Memory B cell (primary cell): ENCODE measurements at regions not wholly inside any gene's neighbourhood (a gene's known extent, or its start where the extent isn't known, plus 50 kb on each side); places are given as distances from the start of the nearest gene placed in this dataset.

Source experiments
- ATAC-seq: fragments of 150-1000 bp; cut with Tn5 transposase; 2 replicates; pipeline ENCODE4 v1.10.0; 2021; ENCODE audit warnings: low read depth, mild to moderate bottlenecking, moderate library complexity
- DNase-seq, 2 donors: peaks; one replicate each; pipeline ENCODE4 v3.0.0; 2022; ENCODE audit warnings: low spot score in 2 of 2
- H3K27ac Mint-ChIP-seq: one replicate; pipeline ENCODE4 v1.8.0; 2022; ENCODE audit warnings: mild to moderate bottlenecking, moderate library complexity, mixed read lengths
- H3K27me3 Mint-ChIP-seq: one replicate; pipeline ENCODE4 v1.8.0; 2022; ENCODE audit warnings: mixed read lengths
- H3K36me3 Mint-ChIP-seq: one replicate; pipeline ENCODE4 v1.8.0; 2022; ENCODE audit warnings: mild to moderate bottlenecking, mixed read lengths
- H3K4me1 Mint-ChIP-seq: one replicate; pipeline ENCODE4 v1.8.0; 2022; ENCODE audit warnings: mixed read lengths
- H3K4me3 Mint-ChIP-seq: one replicate; pipeline ENCODE4 v1.8.0; 2022; ENCODE audit warnings: mild to moderate bottlenecking, moderate library complexity, mixed read lengths
- H3K9me3 Mint-ChIP-seq: one replicate; pipeline ENCODE4 v1.8.0; 2022; ENCODE audit warnings: mixed read lengths

DNA sequence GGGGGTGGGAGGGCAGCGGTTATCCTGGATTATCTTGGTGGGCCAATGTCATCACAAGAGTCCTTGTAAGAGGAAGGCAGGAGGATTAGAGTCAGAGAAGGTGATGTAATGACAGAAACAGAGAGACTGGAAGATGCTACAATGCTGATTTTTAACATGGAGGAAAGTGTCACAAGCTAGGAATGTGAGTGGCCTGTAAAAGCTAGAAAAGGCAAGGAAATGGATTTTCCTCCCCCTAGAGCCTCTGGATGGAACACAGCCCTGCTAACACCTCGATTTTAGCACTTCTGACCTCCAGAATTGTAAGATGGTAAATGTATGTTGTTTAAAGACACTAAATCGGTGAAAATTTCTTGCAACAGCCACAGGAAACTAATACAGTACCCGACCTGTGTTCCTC is 109.3 kb downstream of the MN1 start:
- H3K27ac Mint-ChIP-seq: no peak overlapping the region
- ATAC-seq (no peak), DNase-seq (no peak)
- H3K4me3 Mint-ChIP-seq: no peak overlapping the region
- H3K36me3 Mint-ChIP-seq: no peaks in the 10 kb centered on the region
- H3K4me1 Mint-ChIP-seq: no peaks in the 10 kb centered on the region
- H3K27me3 Mint-ChIP-seq: peaks cover 7% of the 10 kb centered on the region
- peaks cover 6% of the 10 kb centered on the region for H3K9me3 Mint-ChIP-seq

DNA sequence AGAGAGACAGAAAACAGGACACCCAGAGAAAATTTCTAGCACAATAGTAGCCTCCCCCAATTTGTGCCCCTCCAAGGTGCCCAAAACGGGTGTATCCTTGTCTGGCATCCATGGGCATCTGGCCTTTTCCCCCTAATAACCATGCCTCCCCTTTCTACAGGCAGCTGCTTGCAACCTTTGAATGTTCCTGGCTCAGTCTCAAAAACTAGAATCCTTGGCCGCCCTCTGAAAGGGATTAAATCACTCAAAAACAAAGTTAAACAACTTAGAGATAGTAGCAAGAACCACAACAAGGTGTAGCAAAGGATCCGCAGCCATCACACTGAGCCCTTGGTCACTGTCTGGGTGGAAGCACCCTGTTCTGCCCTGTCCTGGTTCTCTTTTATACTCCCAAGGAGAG is 105.6 kb downstream of the MN1 start:
- Mint-ChIP-seq H3K27me3 (peaks cover 7% of the 10 kb centered on the region), H3K4me1 (no peaks in the 10 kb centered on the region), H3K27ac (no peak overlapping the region), H3K36me3 (no peaks in the 10 kb centered on the region), H3K9me3 (peaks cover 11% of the 10 kb centered on the region), H3K4me3 (no peak overlapping the region)
- ATAC-seq (no peak), DNase-seq (no peak)

DNA sequence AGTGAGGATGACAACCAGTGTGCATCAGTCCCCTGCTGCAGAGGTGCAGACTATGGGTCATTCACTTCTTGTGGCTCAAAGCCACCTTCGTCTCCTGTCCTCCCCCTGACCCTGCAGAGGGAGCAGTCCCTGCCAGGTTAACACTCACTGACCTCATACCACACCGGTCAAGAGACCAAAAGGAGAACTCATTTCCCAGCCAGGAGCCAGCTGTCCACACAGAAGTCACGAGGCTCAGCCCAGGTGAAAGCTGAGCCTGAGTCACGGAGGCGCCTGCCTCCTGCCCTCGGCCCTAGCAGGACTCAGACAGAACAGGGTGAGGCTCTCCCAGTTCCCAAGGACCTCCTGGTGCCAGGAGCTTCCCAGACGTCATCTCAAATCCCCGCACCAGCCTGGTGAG is 103.7 kb downstream of the MN1 start:
- Mint-ChIP-seq H3K4me3 (no peak overlapping the region), H3K36me3 (no peaks in the 10 kb centered on the region), H3K27me3 (no peaks in the 10 kb centered on the region), H3K4me1 (no peaks in the 10 kb centered on the region), H3K27ac (no peak overlapping the region), H3K9me3 (peaks cover 11% of the 10 kb centered on the region)
- DNase-seq: no peak
- no peak for ATAC-seq
